Ascending aorta (tissue), 2 donors: ENCODE measurements at regions not wholly inside any gene's neighbourhood (a gene's known extent, or its start where the extent isn't known, plus 50 kb on each side); places are given as distances from the start of the nearest gene placed in this dataset.

ENCODE experiments used
- DNase-seq, 2 donors: peaks; one replicate each; pipeline ENCODE4 v3.0.0-alpha.2; 2019; ENCODE audit warnings: low spot score in 2 of 2
- H3K27ac ChIP-seq, 2 donors: fragments of 200-600 bp; sonication (generic); one replicate each; pipeline ENCODE4 v1.5.1; 2016 to 2017; ENCODE audit warnings: mild to moderate bottlenecking in 1 of 2
- H3K27me3 ChIP-seq: fragments of 200-600 bp; sonication (generic); one replicate; pipeline ENCODE4 v1.5.1; 2017
- H3K36me3 ChIP-seq, 2 donors: fragments of 200-600 bp; sonication (generic); one replicate each; pipeline ENCODE4 v1.5.1; 2016
- H3K4me1 ChIP-seq, 2 donors: fragments of 200-600 bp; sonication (generic); one replicate each; pipeline ENCODE4 v1.5.1; 2016 to 2017; ENCODE audit warnings: mild to moderate bottlenecking in 1 of 2
- H3K4me3 ChIP-seq, 2 donors: fragments of 200-600 bp; sonication (generic); one replicate each; pipeline ENCODE4 v1.5.1; 2016 to 2017; ENCODE audit warnings: mild to moderate bottlenecking in 1 of 2
- H3K9me3 ChIP-seq, 2 donors: fragments of 200-600 bp; sonication (generic); one replicate each; pipeline ENCODE4 v1.5.1; 2016
- CTCF ChIP-seq, 3 experiments: fragments of 200-600 bp in 2 of 3; fragments of 450-650 bp in 1 of 3; sonication (generic) in 2 of 3; IDR thresholded peaks; one replicate each; pipeline ENCODE4 v1.5.1; 2016 to 2019; ENCODE audit warnings: antibody characterized with exemption in 3 of 3, mild to moderate bottlenecking in 1 of 3, moderate library complexity in 1 of 3
- intact Hi-C: fragments of 100-400 bp; cut with DNase I; formaldehyde crosslinking; loops from one replicate; pipeline ENCODE4 v1.15.1; 2023

GRCh38 chr10:64159910-64160872 lies 639.0 kb downstream of the REEP3 start:
- H3K27ac ChIP-seq = no peak overlapping the region
- no peaks in the 10 kb centered on the region for H3K4me1 ChIP-seq
- H3K9me3 ChIP-seq = no peaks in the 10 kb centered on the region
- no peak overlapping the region for H3K4me3 ChIP-seq
- H3K27me3 ChIP-seq = no peaks in the 10 kb centered on the region
- DNase-seq = no peak
- TF ChIP-seq CTCF (IDR thresholded peaks at IDR 0.05) = no peak
- intact Hi-C loops = no loop called here
- H3K36me3 ChIP-seq = no peaks in the 10 kb centered on the region

GRCh38 chr10:64170791-64171190 lies 649.6 kb downstream of the REEP3 start:
- no peaks in the 10 kb centered on the region for H3K9me3 ChIP-seq
- no peaks in the 10 kb centered on the region for H3K27me3 ChIP-seq
- no peak overlapping the region for H3K27ac ChIP-seq
- DNase-seq = no peak
- H3K4me1 ChIP-seq = no peaks in the 10 kb centered on the region
- intact Hi-C loops = no loop called here
- no peaks in the 10 kb centered on the region for H3K36me3 ChIP-seq
- H3K4me3 ChIP-seq = no peak overlapping the region
- TF ChIP-seq CTCF (IDR thresholded peaks at IDR 0.05) = no peak

- no peak for DNase-seq
- no peak overlapping the region for H3K4me3 ChIP-seq
- H3K9me3 ChIP-seq = no peaks in the 10 kb centered on the region
- H3K27me3 ChIP-seq = no peaks in the 10 kb centered on the region
- no peaks in the 10 kb centered on the region for H3K36me3 ChIP-seq
- H3K27ac ChIP-seq = no peak overlapping the region
- TF ChIP-seq CTCF (IDR thresholded peaks at IDR 0.05) = no peak
- H3K4me1 ChIP-seq = no peaks in the 10 kb centered on the region
- intact Hi-C loops = no loop called here
Observed at GRCh38 chr10:64173826-64174225, 652.6 kb downstream of the REEP3 start.

GRCh38 chr10:64174666-64175255 lies 653.6 kb downstream of the REEP3 start:
- Histone ChIP-seq H3K27ac (no peak overlapping the region), H3K27me3 (no peaks in the 10 kb centered on the region), H3K4me3 (no peak overlapping the region), H3K9me3 (no peaks in the 10 kb centered on the region), H3K36me3 (no peaks in the 10 kb centered on the region), H3K4me1 (no peaks in the 10 kb centered on the region)
- DNase-seq = no peak
- TF ChIP-seq CTCF (IDR thresholded peaks at IDR 0.05) = no peak
- intact Hi-C loops = no loop called here

GRCh38 chr10:64175271-64175962 lies 654.2 kb downstream of the REEP3 start:
- Histone ChIP-seq H3K4me1 (no peaks in the 10 kb centered on the region), H3K36me3 (no peaks in the 10 kb centered on the region), H3K4me3 (no peak overlapping the region), H3K27ac (no peak overlapping the region), H3K9me3 (no peaks in the 10 kb centered on the region), H3K27me3 (no peaks in the 10 kb centered on the region)
- DNase-seq = no peak
- intact Hi-C loops = no loop called here
- no peak for TF ChIP-seq CTCF (IDR thresholded peaks at IDR 0.05)
